ENCODE measurements at regions not wholly inside any gene's neighbourhood (a gene's known extent, or its start where the extent isn't known, plus 50 kb on each side); places are given as distances from the start of the nearest gene placed in this dataset.

DNA sequence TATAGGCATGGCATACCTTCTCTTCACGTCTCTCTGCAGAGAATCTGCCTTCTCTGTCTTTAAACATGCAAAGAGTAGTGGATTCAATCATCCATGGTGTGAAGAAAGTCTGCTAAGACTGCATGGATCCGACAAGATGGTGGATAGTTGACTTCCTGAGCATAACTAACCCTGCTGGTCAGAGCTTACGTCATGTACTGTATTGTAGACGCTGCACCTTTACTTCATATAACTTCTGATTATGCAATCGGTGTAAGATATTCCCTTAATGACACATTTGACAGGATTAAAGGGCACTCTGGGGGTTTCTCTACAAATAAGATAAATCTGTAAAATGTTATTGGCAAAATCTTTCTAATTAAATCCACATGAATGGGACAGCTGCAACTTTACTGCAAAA lies 240.3 kb upstream of the NREP start:
- H3K9me3 ChIP-seq (ENCODE audit: low read depth, low read length, poor library complexity, severe bottlenecking): no peaks in the 10 kb centered on the region
- no peak overlapping the region for H3K4me3 ChIP-seq (ENCODE audit: low read depth, low read length, poor library complexity, severe bottlenecking)
- TF ChIP-seq CTCF (conservative IDR thresholded peaks at IDR 0.05; ENCODE audit: low read depth, low read length) (no peak), EZH2 (IDR thresholded peaks at IDR 0.05; ENCODE audit: borderline replicate concordance, low read depth, low read length, poor library complexity, severe bottlenecking) (no peak)
- DNase-seq (ENCODE audit: low spot score): no peak
- ChIA-PET POLR2A (ENCODE audit: low non-redundant PET) (no interaction called here), CTCF (no interaction called here)
- BruUV-seq (replicated peaks): no TSS peak
- H3K36me3 ChIP-seq (ENCODE audit: insufficient read depth, low read length, poor library complexity, severe bottlenecking): no peaks in the 10 kb centered on the region
- no peaks in the 10 kb centered on the region for H3K4me1 ChIP-seq (ENCODE audit: insufficient read depth, low read length, poor library complexity, severe bottlenecking)
- no peak overlapping the region for H3K27ac ChIP-seq (ENCODE audit: low read depth, low read length, poor library complexity, severe bottlenecking)
- intact Hi-C loops (cut with micrococcal nuclease; ENCODE audit: unreplicated experiment): no loop called here
- H3K27me3 ChIP-seq (replicated peaks; ENCODE audit: insufficient read depth, low read depth, low read length, poor library complexity): no peaks in the 10 kb centered on the region

DNA sequence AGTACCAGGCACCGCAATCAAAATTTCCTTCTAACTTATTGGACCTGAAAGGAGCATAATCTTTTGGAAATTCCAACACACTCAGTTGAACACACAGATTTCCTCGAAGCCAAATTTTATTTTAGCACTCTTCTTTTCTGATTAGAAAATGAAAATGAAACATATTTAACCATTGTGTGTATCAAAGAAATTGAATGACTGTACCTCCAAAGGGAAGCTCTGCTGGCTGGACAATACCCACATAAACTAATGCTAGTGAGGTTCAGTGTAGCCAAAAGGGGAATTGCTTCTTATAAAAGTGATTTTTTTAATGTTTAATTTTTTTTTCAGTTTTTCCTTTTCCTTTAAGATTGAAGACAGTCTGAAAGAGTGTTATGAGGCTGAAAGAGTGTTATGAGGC lies 239.6 kb upstream of the NREP start:
- intact Hi-C loops (cut with micrococcal nuclease; ENCODE audit: unreplicated experiment): no loop called here
- TF ChIP-seq EZH2 (IDR thresholded peaks at IDR 0.05; ENCODE audit: borderline replicate concordance, low read depth, low read length, poor library complexity, severe bottlenecking) (no peak), CTCF (conservative IDR thresholded peaks at IDR 0.05; ENCODE audit: low read depth, low read length) (no peak)
- POLR2A ChIA-PET (ENCODE audit: low non-redundant PET): no interaction called here
- Histone ChIP-seq H3K9me3 (ENCODE audit: low read depth, low read length, poor library complexity, severe bottlenecking) (no peaks in the 10 kb centered on the region), H3K4me1 (ENCODE audit: insufficient read depth, low read length, poor library complexity, severe bottlenecking) (no peaks in the 10 kb centered on the region), H3K27me3 (replicated peaks; ENCODE audit: insufficient read depth, low read depth, low read length, poor library complexity) (no peaks in the 10 kb centered on the region), H3K4me3 (ENCODE audit: low read depth, low read length, poor library complexity, severe bottlenecking) (no peak overlapping the region), H3K27ac (ENCODE audit: low read depth, low read length, poor library complexity, severe bottlenecking) (no peak overlapping the region), H3K36me3 (ENCODE audit: insufficient read depth, low read length, poor library complexity, severe bottlenecking) (no peaks in the 10 kb centered on the region)
- BruUV-seq (replicated peaks): no TSS peak
- DNase-seq (ENCODE audit: low spot score): no peak
- CTCF ChIA-PET: no interaction called here

DNA sequence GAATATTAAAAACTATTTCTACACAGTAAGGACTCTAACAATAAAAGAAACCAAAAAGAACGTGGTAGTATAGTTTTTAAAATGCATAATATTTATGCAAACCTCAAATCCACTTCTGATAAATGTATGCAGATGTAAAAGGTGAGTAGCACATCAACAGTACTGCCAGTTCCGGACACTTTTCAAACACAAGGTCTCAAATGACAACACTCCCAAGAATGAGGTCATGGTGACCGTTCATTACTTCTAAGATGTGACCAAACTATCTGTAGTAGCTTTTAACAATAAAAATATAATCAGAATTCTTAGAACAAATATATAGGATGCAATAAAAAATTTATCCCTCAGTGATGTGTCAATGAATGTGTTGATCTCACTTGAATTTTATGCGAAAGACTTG lies 238.7 kb upstream of the NREP start:
- no peaks in the 10 kb centered on the region for H3K36me3 ChIP-seq (ENCODE audit: insufficient read depth, low read length, poor library complexity, severe bottlenecking)
- intact Hi-C loops (cut with micrococcal nuclease; ENCODE audit: unreplicated experiment): no loop called here
- H3K27ac ChIP-seq (ENCODE audit: low read depth, low read length, poor library complexity, severe bottlenecking): no peak overlapping the region
- no TSS peak for BruUV-seq (replicated peaks)
- TF ChIP-seq CTCF (conservative IDR thresholded peaks at IDR 0.05; ENCODE audit: low read depth, low read length): no peak
- no peak for TF ChIP-seq EZH2 (IDR thresholded peaks at IDR 0.05; ENCODE audit: borderline replicate concordance, low read depth, low read length, poor library complexity, severe bottlenecking)
- H3K27me3 ChIP-seq (replicated peaks; ENCODE audit: insufficient read depth, low read depth, low read length, poor library complexity): no peaks in the 10 kb centered on the region
- H3K4me3 ChIP-seq (ENCODE audit: low read depth, low read length, poor library complexity, severe bottlenecking): no peak overlapping the region
- DNase-seq (ENCODE audit: low spot score): no peak
- CTCF ChIA-PET: no interaction called here
- no peaks in the 10 kb centered on the region for H3K4me1 ChIP-seq (ENCODE audit: insufficient read depth, low read length, poor library complexity, severe bottlenecking)
- no peaks in the 10 kb centered on the region for H3K9me3 ChIP-seq (ENCODE audit: low read depth, low read length, poor library complexity, severe bottlenecking)
- POLR2A ChIA-PET (ENCODE audit: low non-redundant PET): no interaction called here

Measured in A673 (cell line).